SH-SY5Y (cell line): ENCODE measurements at regions not wholly inside any gene's neighbourhood (a gene's known extent, or its start where the extent isn't known, plus 50 kb on each side); places are given as distances from the start of the nearest gene placed in this dataset.

Experiments used
- GATA2 ChIP-seq: IDR thresholded peaks from 2 replicates; pipeline ENCODE4 v1.6.1; 2011; ENCODE audit warnings: mild to moderate bottlenecking, low read depth, low read length
- GATA3 ChIP-seq: IDR thresholded peaks from 2 replicates; pipeline ENCODE4 v1.6.1; 2011; ENCODE audit warnings: low read depth, mild to moderate bottlenecking, low read length, moderate library complexity

DNA sequence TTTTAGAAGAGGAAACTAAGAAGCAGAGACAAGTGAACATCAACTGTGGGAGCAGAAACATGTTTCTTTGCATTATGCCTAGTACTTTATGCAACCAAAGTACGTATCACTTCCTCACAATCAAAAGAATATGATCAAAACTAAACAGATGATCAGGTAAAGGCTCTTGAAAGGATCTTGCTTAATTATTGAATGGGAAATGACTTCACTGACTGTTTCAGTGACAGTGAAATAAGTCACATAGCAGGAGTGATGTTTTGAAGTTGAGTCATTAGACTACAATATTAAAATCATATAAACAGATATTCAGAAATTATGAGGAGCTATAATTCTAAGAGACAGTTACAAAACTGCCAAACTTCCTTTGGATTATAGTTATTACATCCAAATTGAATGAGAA, 527.3 kb downstream of the MTRR start:
- TF ChIP-seq GATA3 (no peak), GATA2 (no peak)
